T-cell (primary cell): ENCODE measurements at regions not wholly inside any gene's neighbourhood (a gene's known extent, or its start where the extent isn't known, plus 50 kb on each side); places are given as distances from the start of the nearest gene placed in this dataset.

Source experiments
- ATAC-seq, 4 experiments: fragments of 200-7000 bp in 3 of 4; fragments of 150-1000 bp in 1 of 4; cut with Tn5 transposase; replicated peaks in 1 of 4; 1 replicate in 3 of 4; 2 replicates in 1 of 4; pipeline ENCODE4 v1.10.0; 2021; ENCODE audit warnings: moderate library complexity in 3 of 4, mild to moderate bottlenecking in 2 of 4, moderate number of reproducible peaks in 1 of 4
- CTCF ChIA-PET, 2 donors: fragments of 300-600 bp; sonication (Branson Sonifier 250); formaldehyde crosslinking; loops; one replicate each; lab custom pipeline; 2022; ENCODE audit warnings: antibody characterized with exemption in 2 of 2; lab: Charles Lee
- POLR2A ChIA-PET, 2 donors: fragments of 300-600 bp; sonication (Branson Sonifier 250); formaldehyde crosslinking; loops; one replicate each; lab custom pipeline; 2022; ENCODE audit warnings: antibody characterized with exemption in 2 of 2; lab: Charles Lee
- DNase-seq, 35 experiments: peaks; one replicate each; pipeline versions ENCODE4 v3.0.0 to v3.0.0-alpha.2; 2013 to 2023
- H3K27ac ChIP-seq: one replicate; pipeline ENCODE4 v1.5.1; 2013; ENCODE audit warnings: low read length
- H3K27me3 ChIP-seq, 2 experiments: replicated peaks in 1 of 2; 1 replicate in 1 of 2; 2 replicates in 1 of 2; pipeline versions ENCODE4 v1.6.1 to v1.7.0; 2013; ENCODE audit warnings: low read length in 1 of 2, mixed read lengths in 1 of 2; ENCODE audit not compliant: control insufficient read depth in 2 of 2, insufficient read depth in 2 of 2; ENCODE audit errors: extremely low read depth in 1 of 2
- H3K36me3 ChIP-seq, 2 donors: 1 replicate in 1 of 2; 2 replicates in 1 of 2; pipeline versions ENCODE4 v1.6.1 to v1.7.0; 2013; ENCODE audit warnings: low read length in 1 of 2; ENCODE audit not compliant: control insufficient read depth in 2 of 2, insufficient read depth in 1 of 2; ENCODE audit errors: extremely low read depth in 1 of 2
- H3K4me1 ChIP-seq, 2 experiments: 1 replicate in 1 of 2; 2 replicates in 1 of 2; pipeline versions ENCODE4 v1.6.1 to v1.7.0; 2013; ENCODE audit warnings: low read length in 2 of 2, mixed read lengths in 1 of 2; ENCODE audit not compliant: insufficient read depth in 2 of 2, control insufficient read depth in 1 of 2; ENCODE audit errors: extremely low read depth in 1 of 2
- H3K4me3 ChIP-seq, 2 donors: 1 replicate in 1 of 2; 2 replicates in 1 of 2; pipeline versions ENCODE4 v1.5.1 to v1.7.0; 2013; ENCODE audit warnings: mild to moderate bottlenecking in 2 of 2, low read length in 1 of 2, moderate library complexity in 1 of 2; ENCODE audit not compliant: control insufficient read depth in 1 of 2; ENCODE audit errors: extremely low read depth in 1 of 2
- H3K9me3 ChIP-seq: 2 replicates; pipeline ENCODE4 v1.7.0; 2013
- H3K27ac Mint-ChIP-seq, 2 donors: one replicate each; pipeline ENCODE4 v1.8.0; 2020 to 2021; ENCODE audit warnings: mild to moderate bottlenecking in 2 of 2, mixed read lengths in 2 of 2
- H3K27me3 Mint-ChIP-seq, 2 donors: one replicate each; pipeline ENCODE4 v1.8.0; 2021 to 2022; ENCODE audit warnings: mixed read lengths in 2 of 2
- H3K36me3 Mint-ChIP-seq: one replicate; pipeline ENCODE4 v1.8.0; 2021; ENCODE audit warnings: mixed read lengths
- H3K4me1 Mint-ChIP-seq, 3 donors: one replicate each; pipeline ENCODE4 v1.8.0; 2020 to 2022; ENCODE audit warnings: mixed read lengths in 3 of 3, mild to moderate bottlenecking in 1 of 3
- H3K4me3 Mint-ChIP-seq, 3 donors: one replicate each; pipeline ENCODE4 v1.8.0; 2020 to 2022; ENCODE audit warnings: mild to moderate bottlenecking in 3 of 3, mixed read lengths in 3 of 3, moderate library complexity in 3 of 3
- H3K9me3 Mint-ChIP-seq, 3 donors: one replicate each; pipeline ENCODE4 v1.8.0; 2020 to 2022; ENCODE audit warnings: mixed read lengths in 3 of 3
- WGBS: methylation state at CpG from one replicate; pipeline ENCODE4 v1.1.5; 2013; ENCODE audit warnings: missing lambda C conversion rate; ENCODE audit not compliant: insufficient coverage; 5-methylcytosine and 5-hydroxymethylcytosine counted together

DNA sequence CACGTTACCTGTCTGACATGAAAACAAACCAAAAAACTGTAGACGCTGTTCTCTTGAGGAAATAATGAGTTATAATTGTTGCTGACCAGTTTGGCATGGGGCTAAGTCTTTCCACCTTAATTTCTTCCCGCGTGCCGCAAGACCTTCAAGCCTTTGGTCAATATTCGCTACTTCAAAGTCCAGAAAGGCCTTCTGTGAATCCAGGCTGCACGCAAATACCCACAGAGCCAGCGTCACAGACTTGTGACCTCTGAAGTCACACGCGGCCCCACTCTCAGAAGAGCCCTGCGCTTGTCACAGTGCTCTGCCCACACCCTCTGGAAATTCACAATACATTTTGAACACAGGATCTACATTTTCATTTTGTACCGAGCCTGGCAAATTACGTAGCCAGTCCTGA, 275.2 kb downstream of the SHQ1 start:
- ChIA-PET POLR2A (no interaction called here), CTCF (no interaction called here)
- Mint-ChIP-seq H3K4me1 (no peaks in the 10 kb centered on the region), H3K4me3 (no peak overlapping the region), H3K27me3 (no peaks in the 10 kb centered on the region), H3K9me3 (no peaks in the 10 kb centered on the region), H3K36me3 (no peaks in the 10 kb centered on the region), H3K27ac (no peak overlapping the region)
- 89% methylated on average over 11 of the region's 13 CpGs for WGBS
- H3K4me3 ChIP-seq = no peak overlapping the region
- ATAC-seq (no peak), DNase-seq (no peak)
- H3K36me3 ChIP-seq = no peaks in the 10 kb centered on the region
- no peak overlapping the region for H3K27ac ChIP-seq
- H3K27me3 ChIP-seq = peaks cover 0 to 9% of the 10 kb centered on the region in 2 experiments
- H3K4me1 ChIP-seq = no peaks in the 10 kb centered on the region
- H3K9me3 ChIP-seq = no peaks in the 10 kb centered on the region

GRCh38 chr3:72572489-72573007, 275.7 kb downstream of the SHQ1 start:
- H3K27me3 Mint-ChIP-seq = no peaks in the 10 kb centered on the region
- H3K9me3 Mint-ChIP-seq = no peaks in the 10 kb centered on the region
- no peaks in the 10 kb centered on the region for H3K9me3 ChIP-seq
- no peaks in the 10 kb centered on the region for H3K36me3 Mint-ChIP-seq
- H3K4me3 ChIP-seq = no peak overlapping the region
- DNase-seq (no peak), ATAC-seq (no peak)
- no peaks in the 10 kb centered on the region for H3K4me1 Mint-ChIP-seq
- H3K4me3 Mint-ChIP-seq = no peak overlapping the region
- H3K4me1 ChIP-seq = no peaks in the 10 kb centered on the region
- H3K36me3 ChIP-seq = no peaks in the 10 kb centered on the region
- ChIA-PET POLR2A (no interaction called here), CTCF (no interaction called here)
- peaks cover 0 to 9% of the 10 kb centered on the region in 2 experiments for H3K27me3 ChIP-seq
- no peak overlapping the region for H3K27ac ChIP-seq
- H3K27ac Mint-ChIP-seq = no peak overlapping the region
- 88% methylated on average over 19 of the region's 19 CpGs for WGBS

- Mint-ChIP-seq H3K4me1 (no peaks in the 10 kb centered on the region), H3K27me3 (no peaks in the 10 kb centered on the region), H3K27ac (no peak overlapping the region), H3K4me3 (no peak overlapping the region), H3K9me3 (no peaks in the 10 kb centered on the region), H3K36me3 (no peaks in the 10 kb centered on the region)
- Histone ChIP-seq H3K27ac (no peak overlapping the region), H3K27me3 (peaks cover 0 to 9% of the 10 kb centered on the region in 2 experiments), H3K4me1 (no peaks in the 10 kb centered on the region), H3K9me3 (no peaks in the 10 kb centered on the region), H3K36me3 (no peaks in the 10 kb centered on the region), H3K4me3 (no peak overlapping the region)
- no peak for DNase-seq
- CTCF ChIA-PET = no interaction called here
- POLR2A ChIA-PET = no interaction called here
- no peak for ATAC-seq
- 87% methylated on average over 12 of the region's 13 CpGs for WGBS
Measured at GRCh38 chr3:72571638-72572114, 276.6 kb downstream of the SHQ1 start.

DNA sequence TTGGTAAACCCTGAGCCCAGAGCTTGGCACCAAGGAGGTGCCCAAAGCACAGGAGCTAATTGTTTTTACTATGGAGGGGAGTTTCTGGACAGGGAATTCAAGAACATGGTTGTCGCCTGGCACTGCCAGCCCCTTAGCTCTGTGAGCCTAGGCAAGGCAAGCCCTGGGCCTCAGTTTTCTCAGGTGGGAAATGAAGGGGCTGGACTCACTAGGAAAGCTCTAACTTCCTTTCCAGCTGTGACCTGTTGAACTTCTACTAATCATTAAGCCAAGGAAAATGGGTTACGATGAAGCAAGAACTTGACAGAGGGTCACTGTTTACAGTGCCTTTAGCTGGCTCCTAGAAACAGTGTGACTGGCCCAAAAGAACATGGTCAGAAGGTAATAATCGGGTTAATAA, 277.2 kb downstream of the SHQ1 start:
- no peaks in the 10 kb centered on the region for H3K27me3 Mint-ChIP-seq
- CTCF ChIA-PET = no interaction called here

DNA sequence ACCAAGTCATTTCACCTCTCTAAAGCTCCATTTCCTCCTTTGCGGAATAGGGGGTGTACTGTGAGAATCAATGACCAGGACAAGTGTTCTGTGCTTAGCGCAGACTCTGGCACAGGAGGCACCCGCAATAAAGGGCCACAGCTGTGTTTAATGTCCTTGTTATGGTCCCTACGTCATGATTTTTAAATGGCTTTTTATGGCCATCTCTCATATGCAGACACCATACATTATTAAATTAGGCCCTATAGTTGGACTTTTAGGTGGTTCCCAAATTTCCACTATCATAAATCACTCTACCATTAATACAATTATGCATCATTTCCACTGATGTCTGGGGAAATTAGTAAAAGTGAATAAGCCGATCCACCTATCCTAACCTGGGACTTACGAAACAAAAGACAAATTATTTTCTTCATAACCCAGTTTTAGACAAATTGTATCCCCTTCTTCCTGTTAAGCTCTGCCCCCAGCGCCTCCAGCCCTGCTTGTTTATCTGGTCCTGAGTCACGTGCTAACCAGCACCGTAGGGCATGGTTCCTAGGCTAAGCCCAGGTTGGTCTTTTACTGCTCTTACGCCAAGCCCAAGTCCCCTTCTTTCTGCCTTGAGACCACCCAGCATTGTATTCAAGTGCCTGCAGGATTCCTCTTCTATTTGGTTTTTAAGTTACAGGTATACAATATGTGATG, 278.3 kb downstream of the SHQ1 start:
- peaks cover 0 to 9% of the 10 kb centered on the region in 2 experiments for H3K27me3 ChIP-seq
- POLR2A ChIA-PET = no interaction called here
- Mint-ChIP-seq H3K4me1 (no peaks in the 10 kb centered on the region), H3K36me3 (no peaks in the 10 kb centered on the region), H3K4me3 (no peak overlapping the region), H3K27me3 (no peaks in the 10 kb centered on the region), H3K9me3 (no peaks in the 10 kb centered on the region), H3K27ac (no peak overlapping the region)
- CTCF ChIA-PET = interaction anchor here in 1 of 2 donors (0.7 kb wide), 1 partner anchor 1436 kb away, joined by 3 read pairs; no protein-coding TSS in a partner anchor
- no peaks in the 10 kb centered on the region for H3K36me3 ChIP-seq
- no peak overlapping the region for H3K4me3 ChIP-seq
- DNase-seq = no peak
- no peak overlapping the region for H3K27ac ChIP-seq
- WGBS = 91% methylated on average over 4 of the region's 10 CpGs
- no peaks in the 10 kb centered on the region for H3K4me1 ChIP-seq
- ATAC-seq = no peak
- H3K9me3 ChIP-seq = no peaks in the 10 kb centered on the region

More for the DNA sequence above, 277.2 kb downstream of the SHQ1 start:
- no peaks in the 10 kb centered on the region for H3K4me1 ChIP-seq
- no peak overlapping the region for H3K4me3 ChIP-seq
- no peaks in the 10 kb centered on the region for H3K9me3 ChIP-seq
- 100% methylated on average over 1 of the region's 3 CpGs for WGBS
- no peaks in the 10 kb centered on the region for H3K9me3 Mint-ChIP-seq
- H3K27me3 ChIP-seq = peaks cover 0 to 9% of the 10 kb centered on the region in 2 experiments
- no peaks in the 10 kb centered on the region for H3K4me1 Mint-ChIP-seq
- no peak overlapping the region for H3K4me3 Mint-ChIP-seq
- no peak for ATAC-seq
- POLR2A ChIA-PET = no interaction called here
- H3K27ac ChIP-seq = no peak overlapping the region
- H3K27ac Mint-ChIP-seq = no peak overlapping the region
- no peaks in the 10 kb centered on the region for H3K36me3 Mint-ChIP-seq
- H3K36me3 ChIP-seq = no peaks in the 10 kb centered on the region
- DNase-seq = no peak

DNA sequence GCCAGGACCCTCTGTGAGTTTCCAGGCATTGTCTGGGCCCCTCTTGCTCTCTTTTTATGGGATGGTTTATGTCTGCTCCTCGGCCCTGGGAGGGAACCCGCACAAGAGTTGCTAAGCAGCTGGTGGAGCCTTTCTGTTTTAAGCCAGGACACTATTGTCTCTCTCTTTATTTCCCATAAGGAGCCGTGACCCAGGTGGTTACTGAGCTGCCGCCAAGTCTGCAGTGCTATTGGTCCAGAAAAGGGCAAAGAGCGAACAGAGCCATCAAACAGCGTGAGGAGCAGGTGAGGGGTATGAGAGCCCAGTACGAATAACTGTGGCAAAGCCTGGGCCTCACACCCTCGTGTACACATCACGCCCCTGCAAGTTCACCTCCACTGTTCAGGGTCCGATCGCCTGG, 280.2 kb downstream of the SHQ1 start:
- Mint-ChIP-seq H3K27me3 (no peaks in the 10 kb centered on the region), H3K9me3 (no peaks in the 10 kb centered on the region), H3K4me1 (no peaks in the 10 kb centered on the region), H3K36me3 (no peaks in the 10 kb centered on the region), H3K4me3 (no peak overlapping the region), H3K27ac (no peak overlapping the region)
- WGBS = 90% methylated on average over 6 of the region's 11 CpGs
- ATAC-seq (no peak), DNase-seq (no peak)
- Histone ChIP-seq H3K27ac (no peak overlapping the region), H3K4me3 (no peak overlapping the region), H3K4me1 (no peaks in the 10 kb centered on the region), H3K9me3 (no peaks in the 10 kb centered on the region), H3K27me3 (peaks cover 0 to 9% of the 10 kb centered on the region in 2 experiments), H3K36me3 (no peaks in the 10 kb centered on the region)
- ChIA-PET POLR2A (interaction anchor here in 1 of 2 donors (0.6 kb wide), 1 partner anchor 245 kb away, joined by 4 read pairs; no protein-coding TSS in a partner anchor), CTCF (no interaction called here)
